Fibroblast of lung (primary cell): ENCODE measurements at regions not wholly inside any gene's neighbourhood (a gene's known extent, or its start where the extent isn't known, plus 50 kb on each side); places are given as distances from the start of the nearest gene placed in this dataset.

Experiments
- DNase-seq, 2 donors: peaks; one replicate each; pipeline versions ENCODE4 v3.0.0 to v3.0.0-alpha.2; 2010; ENCODE audit warnings: low read depth in 2 of 2
- H2AFZ ChIP-seq: 2 replicates; pipeline ENCODE4 v1.5.1; 2012; ENCODE audit warnings: low read length, control low read depth, inconsistent platforms
- H3K27ac ChIP-seq: 2 replicates; pipeline ENCODE4 v1.5.1; 2011; ENCODE audit warnings: low read length, control low read depth; ENCODE audit not compliant: insufficient read depth
- H3K27me3 ChIP-seq: 2 replicates; pipeline ENCODE4 v1.5.1; 2011; ENCODE audit warnings: mild to moderate bottlenecking, low read length; ENCODE audit not compliant: control insufficient read depth, insufficient read depth
- H3K36me3 ChIP-seq: 2 replicates; pipeline ENCODE4 v1.5.1; 2011; ENCODE audit warnings: low read length; ENCODE audit not compliant: control insufficient read depth, insufficient read depth
- H3K4me1 ChIP-seq: 2 replicates; pipeline ENCODE4 v1.5.1; 2011; ENCODE audit warnings: low read length; ENCODE audit not compliant: control insufficient read depth, insufficient read depth; ENCODE audit errors: extremely low read depth
- H3K4me2 ChIP-seq: 2 replicates; pipeline ENCODE4 v1.5.1; 2011; ENCODE audit warnings: low read length, control low read depth; ENCODE audit not compliant: insufficient read depth; ENCODE audit errors: extremely low read depth
- H3K4me3 ChIP-seq, 4 experiments: fragments of 200-600 bp in 1 of 4; sonication (generic) in 1 of 4; replicated peaks in 1 of 4; 2 replicates each; pipeline ENCODE4 v1.5.1; 2011 to 2016; ENCODE audit warnings: low read length in 4 of 4, low read depth in 3 of 4, mild to moderate bottlenecking in 3 of 4, control low read depth in 2 of 4, inconsistent platforms in 1 of 4, mixed read lengths in 1 of 4; ENCODE audit not compliant: insufficient read depth in 1 of 4; ENCODE audit errors: control extremely low read depth in 1 of 4
- H3K79me2 ChIP-seq: 2 replicates; pipeline ENCODE4 v1.5.1; 2012; ENCODE audit warnings: mild to moderate bottlenecking, low read length, inconsistent platforms; ENCODE audit not compliant: control insufficient read depth, insufficient read depth
- H3K9ac ChIP-seq: 2 replicates; pipeline ENCODE4 v1.5.1; 2011; ENCODE audit warnings: mild to moderate bottlenecking, low read length, control low read depth; ENCODE audit not compliant: insufficient read depth
- H3K9me3 ChIP-seq: 2 replicates; pipeline ENCODE4 v1.5.1; 2012; ENCODE audit warnings: low read depth, low read length; ENCODE audit not compliant: control insufficient read depth, insufficient read depth
- H4K20me1 ChIP-seq: 2 replicates; pipeline ENCODE4 v1.5.1; 2011; ENCODE audit warnings: low read length; ENCODE audit not compliant: control insufficient read depth, insufficient read depth; ENCODE audit errors: extremely low read depth
- CTCF ChIP-seq, 2 donors: IDR thresholded peaks in 1 of 2; conservative IDR thresholded peaks in 1 of 2; 1 replicate in 1 of 2; 2 replicates in 1 of 2; pipeline ENCODE4 v1.5.1; 2011 to 2012; ENCODE audit warnings: low read length in 2 of 2, control low read depth in 1 of 2, inconsistent platforms in 1 of 2, low read depth in 1 of 2, mild to moderate bottlenecking in 1 of 2
- EZH2 ChIP-seq: IDR thresholded peaks from 2 replicates; pipeline ENCODE4 v1.5.1; 2012; ENCODE audit warnings: low read length, control low read depth, mild to moderate bottlenecking; ENCODE audit errors: missing control alignments

- Histone ChIP-seq H3K27ac (no peak overlapping the region), H4K20me1 (no peaks in the 10 kb centered on the region), H3K79me2 (no peaks in the 10 kb centered on the region), H3K4me1 (peaks cover 6% of the 10 kb centered on the region), H3K4me3 (no peak overlapping the region), H2AFZ (no peak overlapping the region), H3K9me3 (no peaks in the 10 kb centered on the region), H3K36me3 (no peaks in the 10 kb centered on the region), H3K4me2 (no peak overlapping the region), H3K9ac (no peak overlapping the region), H3K27me3 (no peaks in the 10 kb centered on the region)
- no peak for DNase-seq
- TF ChIP-seq CTCF (conservative IDR thresholded peaks at IDR 0.05 in 1 of 2, IDR thresholded peaks at IDR 0.05 in 1 of 2; ENCODE audit: low read depth in 1 of 2, low read length in 2 of 2) (no peak), EZH2 (no peak)
Observed at GRCh38 chr11:110773442-110773841, 61.2 kb upstream of the ARHGAP20 start.

- Histone ChIP-seq H3K27ac (no peak overlapping the region), H3K27me3 (no peaks in the 10 kb centered on the region), H2AFZ (no peak overlapping the region)
Observed at GRCh38 chr11:110772863-110773262, 60.6 kb upstream of the ARHGAP20 start.

GRCh38 chr11:110766316-110766715, 54.1 kb upstream of the ARHGAP20 start:
- Histone ChIP-seq H3K36me3 (no peaks in the 10 kb centered on the region), H3K4me1 (peaks cover 9% of the 10 kb centered on the region), H3K4me3 (no peak overlapping the region), H3K9me3 (no peaks in the 10 kb centered on the region), H2AFZ (no peak overlapping the region), H3K9ac (no peak overlapping the region), H3K27ac (no peak overlapping the region), H3K4me2 (no peak overlapping the region), H3K27me3 (no peaks in the 10 kb centered on the region), H3K79me2 (no peaks in the 10 kb centered on the region), H4K20me1 (no peaks in the 10 kb centered on the region)
- TF ChIP-seq CTCF (conservative IDR thresholded peaks at IDR 0.05 in 1 of 2, IDR thresholded peaks at IDR 0.05 in 1 of 2; ENCODE audit: low read depth in 1 of 2, low read length in 2 of 2) (no peak), EZH2 (no peak)
- no peak for DNase-seq

More at GRCh38 chr11:110772863-110773262, 60.6 kb upstream of the ARHGAP20 start:
- TF ChIP-seq EZH2 (no peak), CTCF (conservative IDR thresholded peaks at IDR 0.05 in 1 of 2, IDR thresholded peaks at IDR 0.05 in 1 of 2; ENCODE audit: low read depth in 1 of 2, low read length in 2 of 2) (no peak)
- DNase-seq = no peak
- Histone ChIP-seq H3K9ac (no peak overlapping the region), H3K4me3 (no peak overlapping the region), H3K36me3 (no peaks in the 10 kb centered on the region), H3K4me1 (peaks cover 2% of the 10 kb centered on the region), H3K79me2 (no peaks in the 10 kb centered on the region), H4K20me1 (no peaks in the 10 kb centered on the region), H3K4me2 (no peak overlapping the region), H3K9me3 (no peaks in the 10 kb centered on the region)
